OCI-LY3 (cell line): ENCODE measurements at regions not wholly inside any gene's neighbourhood (a gene's known extent, or its start where the extent isn't known, plus 50 kb on each side); places are given as distances from the start of the nearest gene placed in this dataset.

Experiments used
- H2AFZ ChIP-seq: fragments of 200-600, 300-600 bp; shearing (Covaris generic); 2 replicates; pipeline ENCODE4 v1.6.0; 2014; ENCODE audit warnings: antibody characterized with exemption, low read depth, low read length
- H3K27ac ChIP-seq: fragments of 200-600, 300-600 bp; sonication (generic); 2 replicates; pipeline ENCODE4 v1.5.1; 2014; ENCODE audit warnings: mild to moderate bottlenecking, low read length, moderate library complexity, mixed read lengths
- H3K27me3 ChIP-seq: fragments of 200-600, 300-600 bp; sonication (generic); 2 replicates; pipeline ENCODE4 v1.6.1; 2014; ENCODE audit warnings: low read depth, low read length, mixed read lengths
- H3K36me3 ChIP-seq: fragments of 200-600, 300-600 bp; sonication (generic); replicated peaks from 2 replicates; pipeline ENCODE3; 2014; ENCODE audit warnings: low read depth, low read length, mixed read lengths
- H3K4me1 ChIP-seq: fragments of 300-600, 200-600 bp; sonication (generic); 2 replicates; pipeline ENCODE4 v1.6.1; 2014; ENCODE audit warnings: low read length, mixed read lengths
- H3K4me2 ChIP-seq: fragments of 200-600, 300-600 bp; sonication (generic); 2 replicates; pipeline ENCODE4 v1.6.1; 2014; ENCODE audit warnings: low read length, mixed read lengths
- H3K4me3 ChIP-seq: fragments of 300-600, 200-600 bp; sonication (generic); 2 replicates; pipeline ENCODE4 v1.5.1; 2014; ENCODE audit warnings: antibody characterized with exemption, mild to moderate bottlenecking, low read length, moderate library complexity
- H3K79me2 ChIP-seq: fragments of 300-600, 200-600 bp; shearing (Covaris generic); 2 replicates; pipeline ENCODE4 v1.6.1; 2014; ENCODE audit warnings: mild to moderate bottlenecking, low read length, mixed read lengths
- H3K9ac ChIP-seq: fragments of 300-600, 200-600 bp; shearing (Covaris generic); 2 replicates; pipeline ENCODE4 v1.6.0; 2014; ENCODE audit warnings: mild to moderate bottlenecking, low read length, moderate library complexity
- H3K9me3 ChIP-seq: fragments of 200-600, 300-600 bp; shearing (Covaris generic); 2 replicates; pipeline ENCODE4 v1.6.1; 2014; ENCODE audit warnings: low read length, mixed read lengths; ENCODE audit not compliant: insufficient read depth
- H4K20me1 ChIP-seq: fragments of 200-600, 300-600 bp; sonication (generic); 2 replicates; pipeline ENCODE4 v1.6.1; 2016; ENCODE audit warnings: low read length, mixed read lengths; ENCODE audit not compliant: insufficient read depth
- EZH2phosphoT487 ChIP-seq: fragments of 200-600 bp; shearing (Covaris generic); IDR thresholded peaks from 2 replicates; pipeline ENCODE4 v1.6.1; 2018; ENCODE audit warnings: antibody characterized with exemption, mixed run types, low read depth
- TF ChIP-seq, protein P1 (sequence below): fragments of 200-600, 300-600 bp; sonication (generic); IDR thresholded peaks from 2 replicates; pipeline ENCODE4 v1.5.1; 2014; ENCODE audit warnings: antibody characterized with exemption, low read length, low read depth

- Histone ChIP-seq H3K4me3 (peak overlapping the region; percentile 88), H3K27me3 (no peaks in the 10 kb centered on the region), H3K4me2 (peak overlapping the region; percentile 97), H3K36me3 (peaks cover 21% of the 10 kb centered on the region), H3K4me1 (peaks cover 40% of the 10 kb centered on the region), H3K79me2 (peaks cover 81% of the 10 kb centered on the region), H3K9ac (peak overlapping the region; percentile 83), H3K9me3 (no peaks in the 10 kb centered on the region), H2AFZ (no peak overlapping the region), H3K27ac (peak overlapping the region; percentile 96), H4K20me1 (no peaks in the 10 kb centered on the region; the same call in 1 of the 2 replicates)
- TF ChIP-seq, protein P1, sequence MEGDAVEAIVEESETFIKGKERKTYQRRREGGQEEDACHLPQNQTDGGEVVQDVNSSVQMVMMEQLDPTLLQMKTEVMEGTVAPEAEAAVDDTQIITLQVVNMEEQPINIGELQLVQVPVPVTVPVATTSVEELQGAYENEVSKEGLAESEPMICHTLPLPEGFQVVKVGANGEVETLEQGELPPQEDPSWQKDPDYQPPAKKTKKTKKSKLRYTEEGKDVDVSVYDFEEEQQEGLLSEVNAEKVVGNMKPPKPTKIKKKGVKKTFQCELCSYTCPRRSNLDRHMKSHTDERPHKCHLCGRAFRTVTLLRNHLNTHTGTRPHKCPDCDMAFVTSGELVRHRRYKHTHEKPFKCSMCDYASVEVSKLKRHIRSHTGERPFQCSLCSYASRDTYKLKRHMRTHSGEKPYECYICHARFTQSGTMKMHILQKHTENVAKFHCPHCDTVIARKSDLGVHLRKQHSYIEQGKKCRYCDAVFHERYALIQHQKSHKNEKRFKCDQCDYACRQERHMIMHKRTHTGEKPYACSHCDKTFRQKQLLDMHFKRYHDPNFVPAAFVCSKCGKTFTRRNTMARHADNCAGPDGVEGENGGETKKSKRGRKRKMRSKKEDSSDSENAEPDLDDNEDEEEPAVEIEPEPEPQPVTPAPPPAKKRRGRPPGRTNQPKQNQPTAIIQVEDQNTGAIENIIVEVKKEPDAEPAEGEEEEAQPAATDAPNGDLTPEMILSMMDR = no peak
- TF ChIP-seq EZH2phosphoT487 = no peak
These were observed 568.1 kb upstream of the DIPK2B start for GRCh38 chrX:45768666-45769236.

DNA sequence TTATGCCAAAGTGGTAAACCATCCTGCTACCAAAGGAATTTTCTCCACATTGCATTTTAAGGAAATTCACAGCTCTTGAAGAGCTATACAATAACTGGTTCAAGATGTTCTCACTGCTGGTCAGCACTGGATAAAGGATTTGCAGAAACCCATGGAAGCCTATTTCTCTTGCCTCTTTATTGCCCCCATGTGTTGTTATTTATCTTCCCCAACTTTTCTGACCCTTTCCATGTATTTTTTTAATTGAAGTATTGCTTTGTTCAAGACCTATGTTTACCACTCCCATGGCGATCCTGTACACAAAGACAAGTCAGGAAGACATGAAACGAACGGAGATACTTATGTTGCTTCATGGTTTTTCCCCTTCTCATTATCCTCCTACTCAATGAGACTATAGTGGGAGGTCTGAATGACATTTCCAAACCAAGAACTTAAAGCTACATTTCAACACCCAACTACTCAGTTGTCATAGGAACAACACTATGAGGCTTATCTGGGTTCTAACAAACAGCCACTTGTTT lies 566.4 kb upstream of the DIPK2B start:
- H3K27me3 ChIP-seq = no peaks in the 10 kb centered on the region
- H3K9ac ChIP-seq = peak overlapping the region; percentile 83
- peak overlapping the region; percentile 96 for H3K27ac ChIP-seq
- H3K4me3 ChIP-seq = peak overlapping the region; percentile 88
- H3K36me3 ChIP-seq = peaks cover 22% of the 10 kb centered on the region
- no peaks in the 10 kb centered on the region for H3K9me3 ChIP-seq
- peak overlapping the region; percentile 97 for H3K4me2 ChIP-seq
- peaks cover 94% of the 10 kb centered on the region for H3K79me2 ChIP-seq
- no peak overlapping the region for H2AFZ ChIP-seq
- TF ChIP-seq, protein P1 = no peak
- TF ChIP-seq EZH2phosphoT487 = no peak
- peaks cover 48% of the 10 kb centered on the region for H3K4me1 ChIP-seq
- no peaks in the 10 kb centered on the region; the same call in 1 of the 2 replicates for H4K20me1 ChIP-seq

DNA sequence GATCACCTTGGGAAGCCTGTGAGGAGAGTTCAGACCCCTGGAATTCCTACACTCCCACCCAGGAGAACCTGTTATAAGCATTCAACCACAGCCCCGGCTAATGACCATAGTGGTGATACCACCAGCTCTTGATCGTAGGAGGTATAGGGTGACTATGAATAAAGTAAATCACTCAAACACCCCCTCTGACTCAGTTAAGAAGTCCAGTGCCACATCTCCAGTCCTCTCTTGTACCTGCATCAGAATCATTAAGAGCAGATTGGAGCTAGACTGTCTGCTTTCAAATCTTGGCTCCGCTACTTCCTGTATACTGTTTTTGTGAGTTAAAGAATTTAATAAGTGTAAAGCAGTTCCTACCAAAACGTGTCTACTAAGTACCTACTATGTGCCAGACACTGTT lies 565.1 kb upstream of the DIPK2B start:
- no peak overlapping the region for H2AFZ ChIP-seq
- peak overlapping the region; percentile 97 for H3K4me2 ChIP-seq
- H3K36me3 ChIP-seq = peaks cover 27% of the 10 kb centered on the region
- no peak for TF ChIP-seq EZH2phosphoT487
- TF ChIP-seq, protein P1 = no peak
- peaks cover 48% of the 10 kb centered on the region for H3K4me1 ChIP-seq
- peak overlapping the region; percentile 83 for H3K9ac ChIP-seq
- H3K27ac ChIP-seq = peak overlapping the region; percentile 96
- H3K9me3 ChIP-seq = no peaks in the 10 kb centered on the region
- no peaks in the 10 kb centered on the region for H3K27me3 ChIP-seq
- H3K79me2 ChIP-seq = peaks cover 94% of the 10 kb centered on the region
- no peaks in the 10 kb centered on the region; the same call in 1 of the 2 replicates for H4K20me1 ChIP-seq
- peak overlapping the region; percentile 88 for H3K4me3 ChIP-seq

GRCh38 chrX:45765281-45765680 lies 564.6 kb upstream of the DIPK2B start:
- Histone ChIP-seq H3K79me2 (peaks cover 94% of the 10 kb centered on the region), H3K4me2 (peak overlapping the region; percentile 97), H3K4me3 (peak overlapping the region; percentile 88), H3K27me3 (no peaks in the 10 kb centered on the region), H4K20me1 (no peaks in the 10 kb centered on the region; the same call in 1 of the 2 replicates), H3K4me1 (peaks cover 49% of the 10 kb centered on the region), H3K9ac (peak overlapping the region; percentile 83), H3K27ac (peak overlapping the region; percentile 96), H3K36me3 (peaks cover 29% of the 10 kb centered on the region), H2AFZ (no peak overlapping the region), H3K9me3 (no peaks in the 10 kb centered on the region)
- TF ChIP-seq, protein P1 = no peak
- no peak for TF ChIP-seq EZH2phosphoT487
